ENCODE measurements at regions not wholly inside any gene's neighbourhood (a gene's known extent, or its start where the extent isn't known, plus 50 kb on each side); places are given as distances from the start of the nearest gene placed in this dataset.
A peak's percentile ranks its signal among the peaks of the same experiment; 100 is the strongest.

DNA sequence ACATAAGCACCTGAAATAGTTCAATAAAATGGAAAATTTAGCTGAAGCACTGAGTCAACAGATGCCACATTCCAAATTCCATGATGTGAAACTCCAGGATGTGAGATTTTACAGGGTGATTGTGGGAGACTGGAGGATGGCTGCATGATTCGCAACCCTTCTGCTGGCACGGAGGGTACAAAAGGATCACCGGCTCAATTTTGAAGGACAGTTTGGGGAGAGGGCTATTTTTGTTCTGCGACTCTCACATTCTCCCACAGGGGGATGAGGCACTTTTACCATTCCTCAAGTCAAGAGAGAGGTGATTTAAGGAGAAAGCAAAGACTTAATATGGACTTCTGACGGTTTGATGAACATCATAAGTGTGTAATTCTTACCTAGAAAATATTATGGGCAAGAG, 138.1 kb upstream of the CWC22 start:
- Mint-ChIP-seq H3K4me1 (ENCODE audit: low read depth) (no peaks in the 10 kb centered on the region), H3K36me3 (ENCODE audit: insufficient read depth) (no peaks in the 10 kb centered on the region), H3K27me3 (no peaks in the 10 kb centered on the region), H3K27ac (peak overlapping the region; percentile 24), H3K4me3 (ENCODE audit: low read depth) (no peak overlapping the region), H3K9me3 (ENCODE audit: low read depth) (no peaks in the 10 kb centered on the region)
- TF ChIP-seq, protein P1, sequence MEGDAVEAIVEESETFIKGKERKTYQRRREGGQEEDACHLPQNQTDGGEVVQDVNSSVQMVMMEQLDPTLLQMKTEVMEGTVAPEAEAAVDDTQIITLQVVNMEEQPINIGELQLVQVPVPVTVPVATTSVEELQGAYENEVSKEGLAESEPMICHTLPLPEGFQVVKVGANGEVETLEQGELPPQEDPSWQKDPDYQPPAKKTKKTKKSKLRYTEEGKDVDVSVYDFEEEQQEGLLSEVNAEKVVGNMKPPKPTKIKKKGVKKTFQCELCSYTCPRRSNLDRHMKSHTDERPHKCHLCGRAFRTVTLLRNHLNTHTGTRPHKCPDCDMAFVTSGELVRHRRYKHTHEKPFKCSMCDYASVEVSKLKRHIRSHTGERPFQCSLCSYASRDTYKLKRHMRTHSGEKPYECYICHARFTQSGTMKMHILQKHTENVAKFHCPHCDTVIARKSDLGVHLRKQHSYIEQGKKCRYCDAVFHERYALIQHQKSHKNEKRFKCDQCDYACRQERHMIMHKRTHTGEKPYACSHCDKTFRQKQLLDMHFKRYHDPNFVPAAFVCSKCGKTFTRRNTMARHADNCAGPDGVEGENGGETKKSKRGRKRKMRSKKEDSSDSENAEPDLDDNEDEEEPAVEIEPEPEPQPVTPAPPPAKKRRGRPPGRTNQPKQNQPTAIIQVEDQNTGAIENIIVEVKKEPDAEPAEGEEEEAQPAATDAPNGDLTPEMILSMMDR (IDR thresholded peaks at IDR 0.05; ENCODE audit: unreplicated experiment): no peak
- no peak for DNase-seq (ENCODE audit: low spot score, unreplicated experiment)

DNA sequence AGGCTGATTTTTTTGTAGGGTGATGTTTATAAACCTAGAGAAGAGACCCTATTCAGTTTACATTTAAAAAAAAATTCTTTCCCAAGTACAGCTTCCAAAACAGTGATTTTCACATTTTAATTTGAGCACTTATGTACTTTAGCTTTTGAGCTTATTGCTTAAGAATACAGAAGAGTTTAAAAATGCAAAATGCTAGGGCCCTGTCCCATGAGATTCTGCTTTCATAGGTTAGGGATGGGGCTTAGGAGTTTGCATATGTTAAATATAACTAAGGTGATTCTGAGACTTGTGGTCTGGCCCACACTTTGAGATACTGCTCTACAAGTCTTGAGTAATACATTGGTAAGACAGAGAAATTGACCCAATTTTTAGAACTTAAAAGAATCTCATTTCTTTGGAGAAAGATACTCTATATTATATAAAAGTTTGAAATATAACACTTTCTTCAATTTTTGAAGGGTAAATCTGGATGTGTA, 137.3 kb upstream of the CWC22 start:
- no peak overlapping the region for H3K27ac Mint-ChIP-seq
- no peaks in the 10 kb centered on the region for H3K27me3 Mint-ChIP-seq
- DNase-seq (ENCODE audit: low spot score, unreplicated experiment): no peak
- H3K4me3 Mint-ChIP-seq (ENCODE audit: low read depth): no peak overlapping the region
- H3K4me1 Mint-ChIP-seq (ENCODE audit: low read depth): no peaks in the 10 kb centered on the region
- TF ChIP-seq, protein P1 (IDR thresholded peaks at IDR 0.05; ENCODE audit: unreplicated experiment): no peak
- peaks cover 2% of the 10 kb centered on the region for H3K9me3 Mint-ChIP-seq (ENCODE audit: low read depth)
- H3K36me3 Mint-ChIP-seq (ENCODE audit: insufficient read depth): no peaks in the 10 kb centered on the region

DNA sequence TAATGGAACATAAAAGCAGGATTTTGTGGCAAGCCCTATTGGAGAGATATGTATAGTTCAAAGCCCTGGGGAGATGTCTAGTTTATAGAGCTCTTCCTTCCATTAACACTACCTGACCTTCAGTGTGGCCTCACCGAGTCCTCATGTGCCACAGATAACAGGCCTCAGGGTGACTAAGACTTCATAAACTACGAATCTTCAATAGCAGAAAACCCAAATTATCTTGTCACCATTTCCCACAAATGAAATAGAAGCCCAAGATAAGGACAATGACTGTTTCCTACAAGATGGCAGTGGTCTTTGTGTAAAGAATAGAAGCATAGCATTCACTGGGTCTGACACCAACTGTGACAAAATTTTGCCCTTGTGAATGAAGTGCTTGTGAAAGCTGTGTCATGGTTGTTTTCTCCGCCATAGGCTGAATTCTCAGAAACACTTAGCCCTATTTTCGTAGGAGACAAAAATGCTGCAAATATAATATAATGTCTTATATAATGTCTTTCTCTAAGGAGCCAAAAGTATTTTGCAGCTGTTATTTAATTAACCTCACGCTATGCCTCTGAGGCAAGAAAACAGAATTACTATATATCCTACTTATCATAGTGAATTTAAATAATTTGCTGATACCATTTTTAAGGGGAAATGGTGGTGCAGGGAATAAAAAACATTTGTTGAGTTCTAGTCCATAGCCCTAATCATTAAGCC, 136.7 kb upstream of the CWC22 start:
- Mint-ChIP-seq H3K4me3 (ENCODE audit: low read depth) (no peak overlapping the region), H3K9me3 (ENCODE audit: low read depth) (peaks cover 2% of the 10 kb centered on the region), H3K36me3 (ENCODE audit: insufficient read depth) (no peaks in the 10 kb centered on the region), H3K4me1 (ENCODE audit: low read depth) (no peaks in the 10 kb centered on the region), H3K27ac (no peak overlapping the region), H3K27me3 (no peaks in the 10 kb centered on the region)
- TF ChIP-seq, protein P1 (IDR thresholded peaks at IDR 0.05; ENCODE audit: unreplicated experiment): no peak
- no peak for DNase-seq (ENCODE audit: low spot score, unreplicated experiment)

DNA sequence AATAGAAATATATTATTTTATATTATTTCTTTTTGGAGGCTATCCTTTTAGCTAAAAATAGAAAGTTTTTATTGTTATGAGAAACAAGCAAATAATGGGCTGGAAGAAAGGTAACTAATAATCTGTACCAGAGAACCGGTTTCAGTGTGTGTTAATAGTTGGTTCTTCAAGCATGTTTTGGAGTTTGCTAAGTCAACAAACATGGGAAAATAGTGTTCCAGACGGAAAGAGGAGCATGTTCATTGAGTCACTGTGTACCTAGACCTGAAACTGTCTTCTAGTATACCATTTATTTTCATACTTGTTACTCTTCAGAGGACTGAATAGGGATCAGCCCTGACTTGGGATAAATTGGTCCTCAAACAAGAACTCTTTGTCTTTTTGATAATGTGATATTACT, 134.5 kb upstream of the CWC22 start:
- no peaks in the 10 kb centered on the region for H3K36me3 Mint-ChIP-seq (ENCODE audit: insufficient read depth)
- H3K4me1 Mint-ChIP-seq (ENCODE audit: low read depth): no peaks in the 10 kb centered on the region
- no peak for DNase-seq (ENCODE audit: low spot score, unreplicated experiment)
- H3K9me3 Mint-ChIP-seq (ENCODE audit: low read depth): peaks cover 2% of the 10 kb centered on the region
- H3K4me3 Mint-ChIP-seq (ENCODE audit: low read depth): no peak overlapping the region
- no peaks in the 10 kb centered on the region for H3K27me3 Mint-ChIP-seq
- no peak overlapping the region for H3K27ac Mint-ChIP-seq
- TF ChIP-seq, protein P1 (IDR thresholded peaks at IDR 0.05; ENCODE audit: unreplicated experiment): no peak

DNA sequence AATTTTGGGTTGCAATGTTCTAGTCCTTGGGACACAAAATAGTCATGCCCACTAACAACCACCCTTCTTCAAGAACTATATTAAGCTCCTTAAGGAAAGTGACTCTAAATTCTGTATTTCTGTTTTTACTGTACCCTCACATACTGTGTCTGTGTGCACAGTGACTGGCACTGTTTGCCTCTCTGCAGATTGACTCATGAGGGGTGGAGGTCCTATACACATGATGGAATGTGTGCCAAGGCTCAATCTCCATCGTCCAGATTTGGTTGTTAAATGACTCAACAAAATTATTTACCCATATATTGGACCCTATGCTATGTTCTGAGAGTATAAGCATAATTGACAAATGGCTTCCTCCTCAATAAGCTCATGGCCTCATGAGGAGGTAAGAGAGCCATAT, 126.6 kb upstream of the CWC22 start:
- Mint-ChIP-seq H3K36me3 (ENCODE audit: insufficient read depth) (no peaks in the 10 kb centered on the region), H3K4me3 (ENCODE audit: low read depth) (no peak overlapping the region), H3K9me3 (ENCODE audit: low read depth) (peaks cover 7% of the 10 kb centered on the region), H3K27me3 (no peaks in the 10 kb centered on the region), H3K4me1 (ENCODE audit: low read depth) (no peaks in the 10 kb centered on the region), H3K27ac (no peak overlapping the region)
- DNase-seq (ENCODE audit: low spot score, unreplicated experiment): no peak
- TF ChIP-seq, protein P1 (IDR thresholded peaks at IDR 0.05; ENCODE audit: unreplicated experiment): no peak

Data from progenitor cell of endocrine pancreas (in vitro differentiated cells).